IMR-90 (cell line): ENCODE measurements at regions not wholly inside any gene's neighbourhood (a gene's known extent, or its start where the extent isn't known, plus 50 kb on each side); places are given as distances from the start of the nearest gene placed in this dataset.

Source experiments
- ATAC-seq: fragments of 200-7000 bp; cut with Tn5 transposase; 2 replicates; pipeline ENCODE4 v1.9.1; 2020; ENCODE audit warnings: low read depth, mild to moderate bottlenecking, moderate library complexity
- BruUV-seq: library from RNA; stranded (reverse); fragments of 400-500 nt; replicated peaks from 2 replicates; lab custom pipeline; 2021; lab: Mats Ljungman, UMichigan
- CTCF ChIA-PET: fragments of 300-600 bp; formaldehyde crosslinking; extraction: SDS; loops from one replicate; lab custom pipeline; 2021; ENCODE audit warnings: antibody characterized with exemption; lab: Yijun Ruan, JAX
- POLR2A ChIA-PET: fragments of 300-600 bp; sonication (Branson Sonifier 250); formaldehyde crosslinking; loops from one replicate; lab custom pipeline; 2022; ENCODE audit warnings: antibody characterized with exemption; ENCODE audit not compliant: unreplicated experiment; lab: Charles Lee
- DNase-seq: peaks from one replicate; pipeline ENCODE4 v3.0.0; 2013
- H2AFZ ChIP-seq: replicated peaks from 2 replicates; pipeline ENCODE3; 2013; ENCODE audit warnings: low read length, mild to moderate bottlenecking; ENCODE audit not compliant: poor library complexity
- H2AK5ac ChIP-seq: 2 replicates; pipeline ENCODE4 v1.6.1; 2013; ENCODE audit warnings: low read depth, low read length, inconsistent platforms
- H2AK9ac ChIP-seq: replicated peaks from 2 replicates; pipeline ENCODE3; 2013; ENCODE audit warnings: mild to moderate bottlenecking, low read depth, low read length, moderate library complexity; ENCODE audit not compliant: poor library complexity
- H2BK120ac ChIP-seq: 2 replicates; pipeline ENCODE4 v1.6.1; 2013; ENCODE audit warnings: low read depth, low read length, inconsistent platforms
- H2BK15ac ChIP-seq: 3 replicates; pipeline ENCODE4 v1.6.1; 2013; ENCODE audit warnings: low read depth, low read length, inconsistent platforms
- H2BK20ac ChIP-seq: 2 replicates; pipeline ENCODE4 v1.6.1; 2013; ENCODE audit warnings: low read depth, mild to moderate bottlenecking, inconsistent platforms, low read length, moderate library complexity
- H2BK5ac ChIP-seq: 2 replicates; pipeline ENCODE4 v1.6.1; 2013; ENCODE audit warnings: mild to moderate bottlenecking, low read depth, low read length, inconsistent platforms; ENCODE audit not compliant: poor library complexity, severe bottlenecking
- H3K14ac ChIP-seq: replicated peaks from 2 replicates; pipeline ENCODE4 v1.6.1; 2013; ENCODE audit warnings: low read depth, low read length, inconsistent platforms
- H3K18ac ChIP-seq: 2 replicates; pipeline ENCODE4 v1.6.1; 2013; ENCODE audit warnings: low read depth, low read length, control low read depth
- H3K23ac ChIP-seq: 2 replicates; pipeline ENCODE4 v1.6.1; 2013; ENCODE audit warnings: low read depth, low read length, inconsistent platforms
- H3K27ac ChIP-seq: 2 replicates; pipeline ENCODE4 v1.5.1; 2013; ENCODE audit warnings: mild to moderate bottlenecking, control low read depth, low read length; ENCODE audit not compliant: insufficient read depth
- H3K27me3 ChIP-seq: 2 replicates; pipeline ENCODE4 v1.6.1; 2013; ENCODE audit warnings: low read length; ENCODE audit not compliant: control insufficient read depth, insufficient read depth
- H3K36me3 ChIP-seq: 2 replicates; pipeline ENCODE4 v1.6.1; 2013; ENCODE audit warnings: low read length, mixed read lengths; ENCODE audit not compliant: control insufficient read depth, insufficient read depth
- H3K4ac ChIP-seq: 2 replicates; pipeline ENCODE4 v1.6.1; 2013; ENCODE audit warnings: low read depth, low read length, inconsistent platforms
- H3K4me1 ChIP-seq: 2 replicates; pipeline ENCODE4 v1.6.1; 2013; ENCODE audit warnings: low read length, mixed read lengths; ENCODE audit not compliant: control insufficient read depth, insufficient read depth
- H3K4me2 ChIP-seq: 2 replicates; pipeline ENCODE4 v1.6.1; 2013; ENCODE audit warnings: low read depth, mild to moderate bottlenecking, control low read depth, low read length, moderate library complexity
- H3K4me3 ChIP-seq: 2 replicates; pipeline ENCODE4 v1.5.1; 2013; ENCODE audit warnings: low read depth, mild to moderate bottlenecking, control low read depth, low read length, moderate library complexity; ENCODE audit not compliant: insufficient read depth
- H3K56ac ChIP-seq: 2 replicates; pipeline ENCODE4 v1.6.1; 2013; ENCODE audit warnings: low read length, inconsistent platforms; ENCODE audit not compliant: insufficient read depth; ENCODE audit errors: extremely low read depth
- H3K79me1 ChIP-seq, 2 experiments: 2 replicates each; pipeline ENCODE4 v1.6.1; 2013; ENCODE audit warnings: low read length in 2 of 2, inconsistent platforms in 1 of 2, low read depth in 1 of 2
- H3K9ac ChIP-seq: 2 replicates; pipeline ENCODE4 v1.6.1; 2013; ENCODE audit warnings: low read depth, low read length, control low read depth
- H3K9me1 ChIP-seq: 2 replicates; pipeline ENCODE4 v1.6.1; 2013; ENCODE audit warnings: low read length, inconsistent platforms; ENCODE audit not compliant: insufficient read depth
- H3K9me3 ChIP-seq: 2 replicates; pipeline ENCODE4 v1.6.1; 2013; ENCODE audit warnings: low read length; ENCODE audit not compliant: control insufficient read depth, insufficient read depth
- H4K20me1 ChIP-seq: 2 replicates; pipeline ENCODE4 v1.6.1; 2013; ENCODE audit warnings: low read length, inconsistent platforms; ENCODE audit not compliant: insufficient read depth
- H4K5ac ChIP-seq: 2 replicates; pipeline ENCODE4 v1.6.1; 2013; ENCODE audit warnings: mild to moderate bottlenecking, low read depth, low read length, control low read depth
- H4K8ac ChIP-seq, 2 experiments: 2 replicates each; pipeline ENCODE4 v1.6.1; 2013; ENCODE audit warnings: low read depth in 2 of 2, low read length in 2 of 2, control low read depth in 1 of 2, inconsistent platforms in 1 of 2
- H4K91ac ChIP-seq: 2 replicates; pipeline ENCODE4 v1.6.1; 2013; ENCODE audit warnings: low read depth, low read length, inconsistent platforms; ENCODE audit not compliant: insufficient read depth
- BHLHE40 ChIP-seq: fragments of 150-350 bp; IDR thresholded peaks from 2 replicates; pipeline ENCODE4 v1.6.1; 2016; ENCODE audit warnings: mild to moderate bottlenecking, low read depth, low read length
- CHD1 ChIP-seq: IDR thresholded peaks from 2 replicates; pipeline ENCODE4 v1.6.1; 2012; ENCODE audit warnings: low read depth, low read length, improper control_type of control experiment
- MAFK ChIP-seq: IDR thresholded peaks from 2 replicates; pipeline ENCODE4 v1.6.1; 2012; ENCODE audit warnings: low read depth, low read length, improper control_type of control experiment
- MAZ ChIP-seq: IDR thresholded peaks from 2 replicates; pipeline ENCODE4 v1.6.1; 2012; ENCODE audit warnings: low read depth, mild to moderate bottlenecking, low read length, improper control_type of control experiment, moderate library complexity, borderline replicate concordance
- RCOR1 ChIP-seq: IDR thresholded peaks from 2 replicates; pipeline ENCODE4 v1.6.1; 2012; ENCODE audit warnings: mild to moderate bottlenecking, low read length, improper control_type of control experiment; ENCODE audit not compliant: insufficient replicate concordance
- RFX5 ChIP-seq: IDR thresholded peaks from 2 replicates; pipeline ENCODE4 v1.8.0; 2012; ENCODE audit warnings: low read depth, mild to moderate bottlenecking, low read length, moderate library complexity
- WGBS, 2 experiments: methylation state at CpG; one replicate each; pipeline versions ENCODE4 v1.1.5 to v1.1.7; 2013; ENCODE audit warnings: missing lambda C conversion rate in 2 of 2; ENCODE audit not compliant: insufficient read length in 1 of 2; ENCODE audit errors: extremely low coverage in 2 of 2; 5-methylcytosine and 5-hydroxymethylcytosine counted together
- dilution Hi-C: fragments of 300-500 bp; cut with HindIII; formaldehyde crosslinking; loops from one replicate; pipeline ENCODE4 v1.14.3; 2018; ENCODE audit warnings: low sequenced_read_pairs; ENCODE audit not compliant: unreplicated experiment
- in situ Hi-C: fragments of 300-500 bp; cut with MboI; formaldehyde crosslinking; loops from 3 replicates; pipeline ENCODE4 v1.14.3; 2019; ENCODE audit warnings: low sequenced_read_pairs, inconsistent platforms, mixed read lengths
- intact Hi-C: fragments of 100-400 bp; cut with micrococcal nuclease; formaldehyde crosslinking; loops from 2 replicates; pipeline ENCODE4 v1.10.0; 2022
- TF ChIP-seq, protein P1 (sequence below): fragments of 150-350 bp; IDR thresholded peaks from 2 replicates; pipeline ENCODE4 v1.6.1; 2017; ENCODE audit warnings: mild to moderate bottlenecking, antibody characterized with exemption, low read length, low read depth
- TF ChIP-seq, protein P2 (sequence below): fragments of 150-350 bp; IDR thresholded peaks from 2 replicates; pipeline ENCODE4 v1.6.1; 2016; ENCODE audit warnings: low read depth, mild to moderate bottlenecking, low read length, moderate library complexity, borderline replicate concordance

DNA sequence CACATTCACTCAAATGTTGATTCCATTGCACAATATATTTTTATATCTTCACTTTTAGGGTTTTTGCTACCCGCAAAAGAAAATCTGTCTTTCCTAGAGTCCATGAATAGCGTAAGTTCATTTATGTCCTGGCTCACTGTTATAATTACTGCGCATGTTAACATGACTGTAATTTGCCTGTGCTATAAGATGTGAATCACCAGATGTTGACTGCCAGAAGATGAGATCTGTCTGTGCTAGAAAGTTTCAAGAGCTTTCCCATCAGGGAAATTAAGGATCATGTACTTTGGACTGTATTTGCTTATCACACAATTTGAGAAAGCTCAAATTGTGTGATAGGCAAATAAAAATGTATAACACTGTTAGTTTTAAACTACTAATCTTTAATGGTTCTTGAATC lies 322.5 kb downstream of the CHL1 start:
- no peaks in the 10 kb centered on the region for H3K9me1 ChIP-seq
- no peak overlapping the region for H3K18ac ChIP-seq
- no peaks in the 10 kb centered on the region for H4K20me1 ChIP-seq
- DNase-seq (no peak), ATAC-seq (no peak)
- no peak overlapping the region for H3K4ac ChIP-seq
- WGBS, 2 experiments = no CpG with 5 or more reads among the region's 3 CpGs
- H2BK20ac ChIP-seq = no peak overlapping the region
- no peak overlapping the region for H2BK120ac ChIP-seq
- no peak overlapping the region for H2AK9ac ChIP-seq
- H4K5ac ChIP-seq = no peak overlapping the region
- POLR2A ChIA-PET = no interaction called here
- no peaks in the 10 kb centered on the region for H3K4me1 ChIP-seq
- dilution Hi-C loops = no loop called here
- H3K4me3 ChIP-seq = no peak overlapping the region
- H3K9ac ChIP-seq = no peak overlapping the region
- CTCF ChIA-PET = no interaction called here
- no peak overlapping the region for H2BK5ac ChIP-seq
- H2AK5ac ChIP-seq = no peak overlapping the region
- intact Hi-C loops = no loop called here
- H3K27me3 ChIP-seq = no peaks in the 10 kb centered on the region
- no peak overlapping the region for H3K4me2 ChIP-seq
- no peak overlapping the region for H3K14ac ChIP-seq
- no peak overlapping the region for H2AFZ ChIP-seq
- no peak overlapping the region for H3K23ac ChIP-seq
- in situ Hi-C loops = no loop called here
- H4K8ac ChIP-seq = no peak overlapping the region
- no peaks in the 10 kb centered on the region for H3K36me3 ChIP-seq
- H3K9me3 ChIP-seq = no peaks in the 10 kb centered on the region
- H3K27ac ChIP-seq = no peak overlapping the region
- no peak overlapping the region for H3K56ac ChIP-seq
- TF ChIP-seq MAFK (no peak), RFX5 (no peak), CHD1 (no peak), MAZ (no peak), RCOR1 (no peak), BHLHE40 (no peak)
- TF ChIP-seq, protein P1, sequence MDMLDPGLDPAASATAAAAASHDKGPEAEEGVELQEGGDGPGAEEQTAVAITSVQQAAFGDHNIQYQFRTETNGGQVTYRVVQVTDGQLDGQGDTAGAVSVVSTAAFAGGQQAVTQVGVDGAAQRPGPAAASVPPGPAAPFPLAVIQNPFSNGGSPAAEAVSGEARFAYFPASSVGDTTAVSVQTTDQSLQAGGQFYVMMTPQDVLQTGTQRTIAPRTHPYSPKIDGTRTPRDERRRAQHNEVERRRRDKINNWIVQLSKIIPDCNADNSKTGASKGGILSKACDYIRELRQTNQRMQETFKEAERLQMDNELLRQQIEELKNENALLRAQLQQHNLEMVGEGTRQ = no peak
- TF ChIP-seq, protein P2, sequence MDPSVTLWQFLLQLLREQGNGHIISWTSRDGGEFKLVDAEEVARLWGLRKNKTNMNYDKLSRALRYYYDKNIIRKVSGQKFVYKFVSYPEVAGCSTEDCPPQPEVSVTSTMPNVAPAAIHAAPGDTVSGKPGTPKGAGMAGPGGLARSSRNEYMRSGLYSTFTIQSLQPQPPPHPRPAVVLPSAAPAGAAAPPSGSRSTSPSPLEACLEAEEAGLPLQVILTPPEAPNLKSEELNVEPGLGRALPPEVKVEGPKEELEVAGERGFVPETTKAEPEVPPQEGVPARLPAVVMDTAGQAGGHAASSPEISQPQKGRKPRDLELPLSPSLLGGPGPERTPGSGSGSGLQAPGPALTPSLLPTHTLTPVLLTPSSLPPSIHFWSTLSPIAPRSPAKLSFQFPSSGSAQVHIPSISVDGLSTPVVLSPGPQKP = no peak
- no peak overlapping the region for H2BK15ac ChIP-seq
- BruUV-seq = no TSS peak
- no peaks in the 10 kb centered on the region for H3K79me1 ChIP-seq
- H4K91ac ChIP-seq = no peak overlapping the region
